ENCODE measurements at regions not wholly inside any gene's neighbourhood (a gene's known extent, or its start where the extent isn't known, plus 50 kb on each side); places are given as distances from the start of the nearest gene placed in this dataset.

DNA sequence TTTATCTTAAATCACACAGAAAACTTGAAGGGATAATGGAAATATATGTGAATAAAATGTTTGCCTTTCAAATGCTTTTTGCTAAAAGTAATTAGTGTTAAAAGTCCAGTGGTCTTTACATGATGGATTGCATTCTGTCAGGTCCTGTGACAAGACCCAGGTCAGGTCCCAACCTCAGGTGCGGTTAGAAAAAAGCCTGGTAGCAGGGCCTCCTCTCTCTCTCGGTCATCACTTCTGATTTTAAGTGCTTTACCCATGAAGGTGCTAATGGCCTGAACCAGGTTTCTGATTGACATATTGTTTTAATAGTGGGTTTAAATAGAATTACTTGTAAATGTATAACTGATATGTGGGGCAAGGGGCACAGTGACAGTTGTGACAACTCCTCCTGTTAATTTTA is 736.3 kb downstream of the POM121L12 start:
- Histone ChIP-seq H3K4me3 (no peak overlapping the region), H3K27me3 (peaks cover 14% of the 10 kb centered on the region; the same call in 1 of the 2 replicates), H3K36me3 (no peaks in the 10 kb centered on the region), H3K9me3 (replicated peaks) (no peaks in the 10 kb centered on the region), H3K4me1 (no peaks in the 10 kb centered on the region), H3K27ac (no peak overlapping the region)
- no peak for DNase-seq

DNA sequence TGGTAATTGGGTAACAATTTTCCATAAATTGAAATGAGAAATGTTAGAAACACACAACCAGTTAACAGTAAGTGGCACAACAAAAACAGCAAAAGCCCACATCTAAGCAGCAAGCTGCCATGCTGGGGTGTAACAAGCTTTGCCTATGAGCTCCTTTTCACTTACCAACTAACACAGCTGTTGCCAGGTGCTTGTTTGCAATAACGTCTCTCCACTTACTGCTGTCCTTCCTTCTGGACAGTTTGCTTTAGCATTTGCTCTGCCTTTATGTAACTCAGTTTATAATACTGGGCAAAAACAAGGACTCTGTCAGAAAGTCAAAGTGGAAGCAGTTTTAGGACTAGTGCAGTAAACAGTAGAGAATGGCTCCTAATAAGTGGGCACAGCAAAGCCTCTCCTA is 740.9 kb downstream of the POM121L12 start:
- Histone ChIP-seq H3K27ac (no peak overlapping the region), H3K9me3 (replicated peaks) (no peaks in the 10 kb centered on the region), H3K4me3 (no peak overlapping the region)

DNA sequence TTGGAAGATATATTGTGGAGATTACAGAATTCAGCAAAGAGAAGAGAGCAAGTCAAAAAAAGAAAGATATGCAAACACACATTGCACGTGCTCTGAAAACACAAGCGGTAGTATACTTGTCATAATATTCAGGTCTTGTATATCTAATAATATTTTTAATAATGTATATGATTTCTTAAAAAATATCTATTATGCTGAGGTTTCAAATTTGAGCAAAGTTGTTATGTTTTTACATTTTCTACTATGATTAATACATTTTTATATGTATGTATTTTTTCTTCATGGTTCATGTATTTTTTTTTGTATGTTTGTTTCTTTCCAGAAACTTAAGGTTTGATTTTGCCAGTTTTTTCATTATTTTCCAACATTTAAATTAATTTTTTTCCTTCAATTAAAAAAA is 752.4 kb upstream of the VSTM2A start:
- peaks cover 4% of the 10 kb centered on the region; the same call in 1 of the 2 replicates for H3K9me3 ChIP-seq (replicated peaks)
- no peaks in the 10 kb centered on the region for H3K27me3 ChIP-seq
- no peak overlapping the region for H3K4me3 ChIP-seq
- no peaks in the 10 kb centered on the region for H3K36me3 ChIP-seq
- H3K4me1 ChIP-seq = no peaks in the 10 kb centered on the region
- no peak for DNase-seq
- H3K27ac ChIP-seq = no peak overlapping the region

More for the DNA sequence above, 740.9 kb downstream of the POM121L12 start:
- H3K4me1 ChIP-seq = no peaks in the 10 kb centered on the region
- DNase-seq = no peak
- no peaks in the 10 kb centered on the region for H3K36me3 ChIP-seq
- H3K27me3 ChIP-seq = peaks cover 14% of the 10 kb centered on the region; the same call in 1 of the 2 replicates

DNA sequence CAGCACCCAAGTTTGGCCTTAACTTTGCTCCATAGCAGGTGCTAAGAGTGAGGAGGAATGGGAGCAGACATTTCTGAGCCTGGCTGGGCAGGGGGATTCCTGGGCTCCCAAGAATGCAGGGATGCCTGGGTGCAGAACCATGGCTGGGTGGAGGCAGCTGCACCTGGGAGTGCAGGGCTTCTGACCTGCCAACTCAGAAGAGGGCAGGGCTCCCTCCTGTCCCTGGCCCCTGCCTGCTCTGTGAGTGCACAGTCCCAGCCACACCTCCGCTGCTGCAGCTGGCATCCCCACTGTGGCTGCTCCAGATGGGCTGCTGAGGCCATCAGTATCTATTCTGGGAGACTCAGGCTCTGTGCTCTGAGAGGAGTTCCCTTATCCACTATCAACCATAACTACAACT is 747.4 kb upstream of the VSTM2A start:
- H3K27ac ChIP-seq = no peak overlapping the region
- no peaks in the 10 kb centered on the region for H3K36me3 ChIP-seq
- no peak overlapping the region for H3K4me3 ChIP-seq
- no peaks in the 10 kb centered on the region for H3K4me1 ChIP-seq
- DNase-seq = no peak
- no peaks in the 10 kb centered on the region for H3K9me3 ChIP-seq (replicated peaks)
- no peaks in the 10 kb centered on the region for H3K27me3 ChIP-seq

DNA sequence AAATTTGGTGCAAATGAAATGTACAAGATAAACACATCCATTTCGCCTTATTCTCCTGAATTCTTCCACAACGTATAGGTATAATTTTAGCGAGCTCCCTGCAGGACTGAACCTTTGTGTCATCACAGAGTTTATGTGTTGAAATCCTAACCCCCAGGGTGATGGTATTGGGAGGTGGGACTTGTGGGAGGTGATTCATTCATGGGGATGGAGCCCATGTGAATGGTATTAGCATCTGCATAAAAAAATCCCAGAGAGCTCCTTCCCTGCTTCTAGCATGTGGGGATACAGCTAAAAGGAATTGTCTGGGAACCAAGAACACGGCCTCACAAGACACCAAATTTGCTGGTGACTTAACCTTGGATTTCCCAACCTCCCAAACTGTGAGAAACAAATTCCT is 741.4 kb upstream of the VSTM2A start:
- DNase-seq = no peak
- H3K9me3 ChIP-seq (replicated peaks) = no peaks in the 10 kb centered on the region
- H3K36me3 ChIP-seq = no peaks in the 10 kb centered on the region
- H3K4me1 ChIP-seq = no peaks in the 10 kb centered on the region
- no peak overlapping the region for H3K4me3 ChIP-seq
- H3K27ac ChIP-seq = no peak overlapping the region
- 0 out of 2 replicates have a peak, but pooled peaks cover 3% of the 10 kb centered on the region for H3K27me3 ChIP-seq

DNA sequence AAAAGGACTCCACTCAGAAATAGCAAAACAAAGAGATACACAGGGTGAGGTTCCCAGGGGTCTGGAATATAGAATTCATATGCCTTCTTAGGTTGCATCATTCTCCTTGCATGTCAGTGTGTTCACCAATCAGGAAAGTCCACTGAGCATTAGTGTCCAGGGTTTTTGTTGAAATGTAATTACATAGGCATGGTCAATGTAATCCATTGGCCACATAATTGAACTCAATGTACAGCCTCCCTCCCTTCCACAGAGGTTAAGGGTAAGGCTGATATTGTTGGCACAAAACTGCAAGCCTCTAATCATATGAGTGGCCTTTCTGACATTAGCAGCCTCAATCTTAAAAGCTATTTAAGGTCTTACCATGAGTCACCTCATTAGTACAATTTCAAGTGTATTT is 736.1 kb upstream of the VSTM2A start:
- H3K4me1 ChIP-seq = no peaks in the 10 kb centered on the region

DNA sequence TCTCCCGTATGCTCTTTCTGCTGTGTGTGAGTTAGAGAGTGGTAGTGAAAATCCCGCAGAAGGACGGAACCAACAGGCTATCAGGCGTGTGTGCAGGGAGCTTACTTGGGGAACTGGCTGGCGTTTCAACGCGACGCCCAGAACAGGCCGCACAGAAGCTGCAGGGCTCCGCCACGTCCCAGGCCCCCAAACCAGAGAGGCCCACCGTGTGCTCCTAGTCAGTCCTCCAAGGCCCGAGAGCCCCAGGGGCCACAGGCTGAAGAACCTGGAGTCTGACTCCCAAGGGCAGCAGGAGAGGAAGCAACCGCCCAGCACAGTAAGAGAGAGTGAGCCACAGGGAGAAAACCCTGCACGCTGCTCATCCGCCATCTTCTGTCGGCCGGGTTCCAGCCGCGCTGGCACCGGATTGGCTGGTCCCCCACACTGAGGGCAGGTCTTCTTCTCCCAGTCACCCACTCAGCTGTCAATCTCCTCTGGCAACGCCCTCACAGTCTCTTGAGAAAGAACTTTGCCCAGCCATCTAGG is 730.6 kb upstream of the VSTM2A start:
- Histone ChIP-seq H3K9me3 (replicated peaks) (no peaks in the 10 kb centered on the region), H3K36me3 (no peaks in the 10 kb centered on the region), H3K4me1 (no peaks in the 10 kb centered on the region), H3K27ac (no peak overlapping the region), H3K27me3 (no peaks in the 10 kb centered on the region), H3K4me3 (no peak overlapping the region)
- no peak for DNase-seq

More for the DNA sequence above, 736.1 kb upstream of the VSTM2A start:
- H3K9me3 ChIP-seq (replicated peaks) = no peaks in the 10 kb centered on the region
- H3K36me3 ChIP-seq = no peaks in the 10 kb centered on the region
- no peak overlapping the region for H3K4me3 ChIP-seq
- H3K27me3 ChIP-seq = 0 out of 2 replicates have a peak, but pooled peaks cover 3% of the 10 kb centered on the region
- H3K27ac ChIP-seq = no peak overlapping the region
- DNase-seq = no peak

DNA sequence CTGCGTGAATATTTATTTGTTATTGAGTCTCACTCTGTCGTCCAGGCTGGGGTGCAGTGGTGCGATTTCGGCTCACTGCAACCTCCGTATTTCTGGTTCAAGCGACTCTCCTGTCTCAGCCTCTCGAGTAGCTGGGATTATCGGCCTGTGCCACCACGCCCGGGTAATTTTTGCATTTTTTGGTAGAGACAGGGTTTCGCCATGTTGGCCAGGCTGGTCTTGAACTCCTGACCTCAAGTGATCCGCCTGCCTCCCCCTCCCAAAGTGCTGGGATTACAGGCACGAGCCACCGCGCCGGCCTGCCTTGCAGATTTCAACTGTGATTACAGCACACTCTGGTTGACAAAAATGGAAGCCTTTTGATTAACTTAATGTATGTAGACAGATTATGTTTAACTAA is 730.0 kb upstream of the VSTM2A start:
- Histone ChIP-seq H3K27ac (no peak overlapping the region), H3K9me3 (replicated peaks) (no peaks in the 10 kb centered on the region), H3K36me3 (no peaks in the 10 kb centered on the region), H3K27me3 (no peaks in the 10 kb centered on the region), H3K4me1 (no peaks in the 10 kb centered on the region), H3K4me3 (no peak overlapping the region)
- DNase-seq = no peak

DNA sequence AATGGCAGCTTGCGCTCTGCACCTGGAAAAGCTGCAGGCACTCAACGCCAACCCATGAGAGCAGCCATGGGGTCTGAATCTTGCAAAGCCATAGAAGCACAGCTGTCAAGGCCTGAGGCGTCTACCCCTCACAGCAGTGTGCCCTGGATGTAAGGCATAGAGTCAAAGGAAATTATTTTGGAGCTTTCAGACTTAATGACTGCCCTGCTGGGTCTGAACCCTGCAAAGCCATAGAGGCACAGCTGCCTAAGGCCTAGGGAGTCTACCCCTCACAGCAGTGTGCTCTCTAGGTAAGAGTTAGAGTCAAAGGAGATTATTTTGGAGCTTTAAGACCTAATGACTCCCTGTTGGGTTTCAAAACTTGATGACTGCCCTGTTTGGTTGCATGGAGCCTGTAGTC is 706.9 kb upstream of the VSTM2A start:
- no peaks in the 10 kb centered on the region for H3K36me3 ChIP-seq
- H3K4me1 ChIP-seq = no peaks in the 10 kb centered on the region
- no peak overlapping the region for H3K4me3 ChIP-seq
- no peaks in the 10 kb centered on the region for H3K9me3 ChIP-seq (replicated peaks)
- no peaks in the 10 kb centered on the region for H3K27me3 ChIP-seq
- no peak for DNase-seq
- H3K27ac ChIP-seq = no peak overlapping the region

DNA sequence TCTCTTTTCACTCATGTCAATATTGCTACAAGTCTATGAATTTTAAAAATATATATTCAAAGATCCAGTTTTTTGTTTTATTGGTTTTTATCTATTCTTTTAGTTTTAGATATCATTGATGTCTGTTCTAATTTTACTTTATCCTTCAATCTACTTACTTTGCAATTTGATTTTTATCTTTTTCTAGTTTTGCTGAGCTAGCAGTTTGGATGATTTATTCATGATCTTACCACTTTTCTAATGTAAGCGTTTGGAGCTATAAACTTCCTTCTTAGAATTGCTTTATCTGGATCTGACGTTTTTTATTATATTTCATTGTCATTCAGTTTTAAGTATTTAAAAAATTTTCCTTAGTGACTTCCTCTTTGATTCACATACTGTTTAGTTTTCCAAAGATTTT is 664.5 kb upstream of the VSTM2A start:
- Histone ChIP-seq H3K27me3 (no peaks in the 10 kb centered on the region), H3K4me1 (no peaks in the 10 kb centered on the region), H3K27ac (no peak overlapping the region), H3K4me3 (no peak overlapping the region), H3K36me3 (no peaks in the 10 kb centered on the region), H3K9me3 (replicated peaks) (no peaks in the 10 kb centered on the region)
- DNase-seq = no peak

DNA sequence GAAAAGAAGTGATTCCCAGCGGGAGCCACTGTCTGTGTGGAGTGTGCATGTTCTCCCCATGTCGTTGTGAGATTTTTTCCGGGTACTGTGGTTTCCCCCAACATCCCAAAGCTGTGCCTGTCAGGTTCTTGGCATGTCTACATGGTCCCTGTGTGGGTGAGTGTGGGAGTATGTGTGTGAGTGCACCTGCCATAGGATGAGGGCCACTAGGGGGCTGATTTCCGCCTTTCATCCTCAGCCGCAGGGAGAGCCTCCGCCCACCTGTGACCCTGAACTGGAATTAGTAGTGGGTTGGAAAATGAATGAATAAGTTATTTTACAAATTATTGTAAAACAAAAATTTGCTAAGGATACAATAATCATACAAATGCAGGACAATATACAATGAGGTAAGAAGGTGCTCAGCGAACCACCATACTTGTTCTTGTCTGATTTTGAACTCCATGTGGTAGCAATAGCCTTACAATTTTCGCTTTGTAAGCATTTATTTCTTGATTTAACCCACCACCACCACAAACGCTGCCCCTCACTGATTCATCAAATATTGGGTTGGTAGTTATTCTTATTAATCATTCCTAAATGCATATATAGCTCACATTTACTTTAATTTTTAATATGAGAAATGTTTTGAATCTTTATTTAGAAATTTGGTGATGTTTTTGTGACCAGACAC is 641.2 kb upstream of the VSTM2A start:
- H3K4me1 ChIP-seq = no peaks in the 10 kb centered on the region
- no peak overlapping the region for H3K27ac ChIP-seq
- no peak overlapping the region for H3K4me3 ChIP-seq
- H3K27me3 ChIP-seq = no peaks in the 10 kb centered on the region
- no peak for DNase-seq
- no peaks in the 10 kb centered on the region for H3K9me3 ChIP-seq (replicated peaks)
- H3K36me3 ChIP-seq = no peaks in the 10 kb centered on the region

DNA sequence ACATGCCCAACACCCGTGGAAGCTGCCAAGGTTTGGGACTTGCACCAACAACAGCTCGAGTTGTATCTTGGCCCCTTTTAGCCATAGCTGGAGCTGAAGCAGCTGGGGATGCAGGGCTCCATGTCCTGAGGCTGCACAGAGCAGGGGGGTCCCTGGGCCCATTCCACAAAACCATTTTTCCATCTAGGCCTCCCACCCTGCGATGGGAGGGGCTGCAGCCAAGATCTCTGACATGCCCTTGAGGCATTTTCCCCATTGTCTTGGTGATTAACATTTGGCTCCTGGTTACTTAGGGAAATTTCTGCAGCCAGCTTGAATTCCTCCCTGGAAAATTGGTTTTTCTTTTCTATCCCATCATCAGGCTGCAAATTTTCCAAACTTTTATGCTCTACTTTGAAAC is 637.8 kb upstream of the VSTM2A start:
- Histone ChIP-seq H3K36me3 (no peaks in the 10 kb centered on the region), H3K27me3 (no peaks in the 10 kb centered on the region), H3K4me1 (no peaks in the 10 kb centered on the region), H3K27ac (no peak overlapping the region), H3K4me3 (no peak overlapping the region), H3K9me3 (replicated peaks) (no peaks in the 10 kb centered on the region)
- no peak for DNase-seq

DNA sequence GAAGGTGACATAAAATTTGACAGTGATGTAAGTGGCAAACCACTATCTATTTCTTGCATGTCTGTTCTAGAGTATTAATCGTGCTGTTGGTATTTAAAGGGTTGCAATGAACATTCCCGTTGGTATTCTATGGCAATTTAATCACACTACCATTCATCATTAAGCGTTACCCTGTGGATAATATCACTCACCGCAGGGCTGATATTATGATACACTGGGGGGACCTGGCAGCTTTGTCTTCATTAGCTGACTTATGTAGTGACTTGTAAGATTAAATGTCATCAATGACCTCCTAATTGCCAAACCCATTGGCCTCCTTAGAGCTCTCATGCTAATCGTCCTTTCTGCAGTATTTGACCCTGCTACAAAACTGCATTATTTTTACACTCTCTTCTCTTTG is 624.5 kb upstream of the VSTM2A start:
- H3K27me3 ChIP-seq = no peaks in the 10 kb centered on the region
- DNase-seq = no peak
- H3K9me3 ChIP-seq (replicated peaks) = no peaks in the 10 kb centered on the region
- no peak overlapping the region for H3K4me3 ChIP-seq
- H3K27ac ChIP-seq = no peak overlapping the region
- H3K4me1 ChIP-seq = no peaks in the 10 kb centered on the region
- no peaks in the 10 kb centered on the region for H3K36me3 ChIP-seq

DNA sequence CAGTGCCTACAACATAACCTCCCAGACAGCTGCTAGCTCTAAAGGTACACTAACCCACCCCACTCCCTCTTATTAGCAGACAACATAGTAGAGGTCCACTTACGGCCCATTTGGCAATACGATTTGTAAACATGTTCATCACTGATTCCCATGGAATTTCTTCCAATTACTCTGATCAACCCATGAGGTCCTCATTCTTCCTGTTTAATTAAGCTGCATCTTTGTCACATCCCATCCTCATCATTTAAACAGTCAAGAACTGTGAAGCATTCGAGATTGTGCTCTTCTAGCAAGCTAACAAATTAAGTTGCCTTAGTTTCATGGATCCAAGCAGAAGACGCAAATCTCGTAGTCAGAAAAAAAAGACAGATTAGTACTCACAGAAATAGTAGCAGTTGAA is 622.2 kb upstream of the VSTM2A start:
- Histone ChIP-seq H3K27ac (no peak overlapping the region), H3K27me3 (no peaks in the 10 kb centered on the region), H3K9me3 (replicated peaks) (no peaks in the 10 kb centered on the region), H3K4me1 (no peaks in the 10 kb centered on the region), H3K36me3 (no peaks in the 10 kb centered on the region), H3K4me3 (no peak overlapping the region)
- no peak for DNase-seq

DNA sequence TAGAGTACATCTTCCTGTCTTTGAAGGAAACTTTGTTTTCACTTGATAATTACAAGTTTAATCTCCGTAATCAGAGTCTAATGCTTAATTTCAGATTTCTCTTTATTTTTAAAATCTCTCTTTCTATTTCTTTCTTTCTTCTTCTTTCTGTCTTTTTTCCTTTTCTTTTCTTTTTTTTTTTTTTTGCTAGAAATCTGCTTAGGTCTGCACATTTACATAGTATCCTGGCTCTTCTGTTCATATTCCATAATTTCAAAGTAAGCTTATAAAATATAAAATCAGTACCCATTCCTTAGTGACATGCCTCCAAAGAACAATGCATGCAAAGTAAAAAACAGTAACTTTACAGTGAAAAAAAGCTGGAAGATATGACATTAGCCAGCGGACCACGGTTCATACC is 601.7 kb upstream of the VSTM2A start:
- Histone ChIP-seq H3K27me3 (no peaks in the 10 kb centered on the region), H3K36me3 (no peaks in the 10 kb centered on the region), H3K27ac (no peak overlapping the region), H3K9me3 (replicated peaks) (no peaks in the 10 kb centered on the region), H3K4me3 (no peak overlapping the region), H3K4me1 (no peaks in the 10 kb centered on the region)
- DNase-seq = no peak

DNA sequence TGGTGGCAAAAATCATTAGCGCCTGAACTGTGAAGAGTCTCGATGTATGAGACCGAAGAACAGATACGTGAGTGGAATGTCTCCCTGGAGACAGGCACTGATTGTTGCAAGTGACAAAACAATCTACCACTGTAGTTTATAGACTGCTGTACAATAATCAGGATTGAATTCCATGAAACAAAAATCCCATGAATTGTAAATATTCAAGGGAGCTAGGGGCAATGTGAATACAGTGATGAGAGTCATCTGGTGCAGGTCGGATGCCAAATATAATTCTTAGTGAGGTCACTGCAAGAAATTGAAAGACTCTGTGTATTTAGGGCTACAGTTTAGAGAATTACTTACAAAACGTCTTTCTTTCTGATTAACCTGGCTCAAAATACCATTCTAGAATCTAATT is 594.4 kb upstream of the VSTM2A start:
- no peaks in the 10 kb centered on the region for H3K4me1 ChIP-seq
- no peaks in the 10 kb centered on the region for H3K9me3 ChIP-seq (replicated peaks)

More for the DNA sequence above, 594.4 kb upstream of the VSTM2A start:
- Histone ChIP-seq H3K27ac (no peak overlapping the region), H3K27me3 (no peaks in the 10 kb centered on the region), H3K4me3 (no peak overlapping the region), H3K36me3 (no peaks in the 10 kb centered on the region)
- no peak for DNase-seq
